Smooth muscle cell (in vitro differentiated cells): ENCODE measurements at regions not wholly inside any gene's neighbourhood (a gene's known extent, or its start where the extent isn't known, plus 50 kb on each side); places are given as distances from the start of the nearest gene placed in this dataset.

Experiments
- DNase-seq: peaks from one replicate; lab custom pipeline; 2025; ENCODE audit not compliant: unreplicated experiment; lab: John Stamatoyannopoulos, UW
- H2AFZ ChIP-seq: fragments of 200-600 bp; sonication (generic); 2 replicates; pipeline ENCODE4 v1.6.0; 2016; ENCODE audit warnings: antibody characterized with exemption, low read depth, mild to moderate bottlenecking
- H3F3A ChIP-seq: fragments of 200-600 bp; sonication (generic); 2 replicates; pipeline ENCODE4 v1.6.0; 2017; ENCODE audit warnings: antibody characterized with exemption, low read depth
- H3K27ac ChIP-seq: fragments of 200-600 bp; sonication (generic); 2 replicates; pipeline ENCODE4 v1.5.1; 2016; ENCODE audit warnings: low read depth, mild to moderate bottlenecking
- H3K27me3 ChIP-seq: fragments of 200-600 bp; sonication (generic); 2 replicates; pipeline ENCODE4 v1.6.1; 2016; ENCODE audit warnings: low read depth, mild to moderate bottlenecking
- H3K36me3 ChIP-seq: fragments of 200-600 bp; sonication (generic); 2 replicates; pipeline ENCODE4 v1.5.1; 2016; ENCODE audit warnings: low read depth
- H3K4me1 ChIP-seq: fragments of 200-600 bp; sonication (generic); 2 replicates; pipeline ENCODE4 v1.5.1; 2016; ENCODE audit warnings: low read depth
- H3K4me2 ChIP-seq: fragments of 200-600 bp; sonication (generic); 2 replicates; pipeline ENCODE4 v1.6.0; 2016; ENCODE audit warnings: mild to moderate bottlenecking
- H3K4me3 ChIP-seq: fragments of 200-600 bp; sonication (generic); 2 replicates; pipeline ENCODE4 v1.5.1; 2016; ENCODE audit warnings: mild to moderate bottlenecking
- H3K79me2 ChIP-seq: fragments of 200-600 bp; sonication (generic); 2 replicates; pipeline ENCODE4 v1.6.0; 2016; ENCODE audit warnings: low read depth, mild to moderate bottlenecking
- H3K9ac ChIP-seq: fragments of 200-600 bp; sonication (generic); 2 replicates; pipeline ENCODE4 v1.6.0; 2016; ENCODE audit warnings: low read depth
- H3K9me3 ChIP-seq: fragments of 200-600 bp; sonication (generic); replicated peaks from 2 replicates; pipeline ENCODE4 v1.5.1; 2016; ENCODE audit warnings: low read depth
- H4K20me1 ChIP-seq: fragments of 200-600 bp; sonication (generic); 2 replicates; pipeline ENCODE4 v1.6.0; 2016; ENCODE audit warnings: low read depth
- CTCF ChIP-seq: fragments of 200-600 bp; sonication (generic); IDR thresholded peaks from 2 replicates; pipeline ENCODE4 v1.5.1; 2017; ENCODE audit warnings: borderline replicate concordance, mild to moderate bottlenecking, antibody characterized with exemption; ENCODE audit not compliant: insufficient read depth, poor library complexity, severe bottlenecking
- WGBS: methylation state at CpG from one replicate; pipeline ENCODE4 v1.1.7; 2016; ENCODE audit warnings: low lambda C conversion rate; 5-methylcytosine and 5-hydroxymethylcytosine counted together

GRCh38 chr9:26026423-26027100 is 348.3 kb upstream of the TUSC1 start:
- no peaks in the 10 kb centered on the region for H3F3A ChIP-seq
- H3K9me3 ChIP-seq: no peaks in the 10 kb centered on the region
- no peak overlapping the region for H3K9ac ChIP-seq
- H3K4me2 ChIP-seq: no peak overlapping the region
- H4K20me1 ChIP-seq: no peaks in the 10 kb centered on the region
- no peak overlapping the region for H2AFZ ChIP-seq
- no peaks in the 10 kb centered on the region for H3K27me3 ChIP-seq
- no peak for TF ChIP-seq CTCF
- no peak overlapping the region for H3K27ac ChIP-seq
- DNase-seq: no peak
- H3K4me1 ChIP-seq: no peaks in the 10 kb centered on the region
- H3K36me3 ChIP-seq: no peaks in the 10 kb centered on the region
- no peak overlapping the region for H3K4me3 ChIP-seq
- WGBS: 80% methylated on average over 2 of the region's 2 CpGs
- H3K79me2 ChIP-seq: no peaks in the 10 kb centered on the region

GRCh38 chr9:26013199-26013598 is 335.0 kb upstream of the TUSC1 start:
- no peaks in the 10 kb centered on the region for H3K9me3 ChIP-seq
- no peak overlapping the region for H3K9ac ChIP-seq
- H4K20me1 ChIP-seq: no peaks in the 10 kb centered on the region
- H3K36me3 ChIP-seq: no peaks in the 10 kb centered on the region
- H3F3A ChIP-seq: no peaks in the 10 kb centered on the region
- no peaks in the 10 kb centered on the region for H3K79me2 ChIP-seq
- no peak overlapping the region for H3K4me2 ChIP-seq
- DNase-seq: no peak
- no peak overlapping the region for H3K27ac ChIP-seq
- H3K4me3 ChIP-seq: no peak overlapping the region
- no peak for TF ChIP-seq CTCF
- H2AFZ ChIP-seq: no peak overlapping the region
- no peaks in the 10 kb centered on the region for H3K27me3 ChIP-seq
- H3K4me1 ChIP-seq: no peaks in the 10 kb centered on the region

- Histone ChIP-seq H3K36me3 (no peaks in the 10 kb centered on the region), H3K79me2 (no peaks in the 10 kb centered on the region), H2AFZ (no peak overlapping the region), H3K27ac (no peak overlapping the region), H3K4me3 (no peak overlapping the region), H3K9me3 (no peaks in the 10 kb centered on the region), H3K9ac (no peak overlapping the region), H3F3A (no peaks in the 10 kb centered on the region), H3K4me1 (no peaks in the 10 kb centered on the region), H4K20me1 (no peaks in the 10 kb centered on the region), H3K27me3 (no peaks in the 10 kb centered on the region), H3K4me2 (no peak overlapping the region)
- 70% methylated on average over 3 of the region's 3 CpGs for WGBS
- DNase-seq: no peak
- no peak for TF ChIP-seq CTCF
These were observed 334.6 kb upstream of the TUSC1 start for GRCh38 chr9:26012797-26013196.

GRCh38 chr9:25994605-25995004 is 316.4 kb upstream of the TUSC1 start:
- Histone ChIP-seq H3K36me3 (no peaks in the 10 kb centered on the region), H3K9ac (no peak overlapping the region), H3K79me2 (no peaks in the 10 kb centered on the region), H3F3A (no peaks in the 10 kb centered on the region), H3K27me3 (no peaks in the 10 kb centered on the region), H3K4me3 (no peak overlapping the region), H3K9me3 (no peaks in the 10 kb centered on the region), H4K20me1 (no peaks in the 10 kb centered on the region), H3K4me2 (no peak overlapping the region), H3K4me1 (no peaks in the 10 kb centered on the region), H3K27ac (no peak overlapping the region), H2AFZ (no peak overlapping the region)
- no peak for TF ChIP-seq CTCF
- no peak for DNase-seq
- 77% methylated on average over 6 of the region's 6 CpGs for WGBS
